OCI-LY1 (cell line): ENCODE measurements at regions not wholly inside any gene's neighbourhood (a gene's known extent, or its start where the extent isn't known, plus 50 kb on each side); places are given as distances from the start of the nearest gene placed in this dataset.
"Not testable (repeated sequence)": the region's sequence is repeated elsewhere in the genome, so short reads cannot be mapped to it uniquely, and the experiment has no call there.

Experiments
- H2AFZ ChIP-seq: fragments of 200-600 bp; sonication (generic), shearing (Covaris generic); 2 replicates; pipeline ENCODE4 v1.6.0; 2014; ENCODE audit warnings: antibody characterized with exemption, mild to moderate bottlenecking, low read length
- H3F3A ChIP-seq: fragments of 200-600 bp; sonication (generic), shearing (Covaris generic); 2 replicates; pipeline ENCODE4 v1.6.0; 2014; ENCODE audit warnings: mild to moderate bottlenecking, antibody characterized with exemption, low read length, moderate library complexity; ENCODE audit not compliant: insufficient read depth
- H3K27ac ChIP-seq: fragments of 200-600 bp; sonication (generic); 2 replicates; pipeline ENCODE4 v1.5.1; 2014; ENCODE audit warnings: low read length, mixed run types, mild to moderate bottlenecking, low read depth; ENCODE audit not compliant: poor library complexity, severe bottlenecking
- H3K27me3 ChIP-seq: fragments of 200-600 bp; sonication (generic); 2 replicates; pipeline ENCODE4 v1.6.0; 2014; ENCODE audit warnings: antibody characterized with exemption, mild to moderate bottlenecking, low read length, moderate library complexity; ENCODE audit not compliant: insufficient read depth
- H3K36me3 ChIP-seq: fragments of 200-600 bp; sonication (generic); 2 replicates; pipeline ENCODE4 v1.6.1; 2014; ENCODE audit warnings: mild to moderate bottlenecking, antibody characterized with exemption, low read length, moderate library complexity, mixed read lengths; ENCODE audit not compliant: insufficient read depth
- H3K4me1 ChIP-seq: fragments of 200-600 bp; sonication (generic); 2 replicates; pipeline ENCODE4 v1.5.1; 2014; ENCODE audit warnings: mild to moderate bottlenecking, low read length, moderate library complexity; ENCODE audit not compliant: insufficient read depth, severe bottlenecking
- H3K4me2 ChIP-seq: fragments of 200-600 bp; sonication (generic), shearing (Covaris generic); 2 replicates; pipeline ENCODE4 v1.6.1; 2014; ENCODE audit warnings: low read length
- H3K4me3 ChIP-seq: fragments of 200-600 bp; sonication (generic); 2 replicates; pipeline ENCODE4 v1.5.1; 2014; ENCODE audit warnings: low read length, low read depth, mild to moderate bottlenecking, mixed read lengths; ENCODE audit not compliant: poor library complexity, severe bottlenecking
- H3K79me2 ChIP-seq: fragments of 200-600 bp; shearing (Covaris generic); 2 replicates; pipeline ENCODE4 v1.6.1; 2016; ENCODE audit warnings: mixed run types, low read length, mixed read lengths; ENCODE audit not compliant: insufficient read depth
- H3K9ac ChIP-seq: fragments of 200-600 bp; sonication (generic), shearing (Covaris generic); 2 replicates; pipeline ENCODE4 v1.6.1; 2014; ENCODE audit warnings: mild to moderate bottlenecking, low read length, mixed read lengths
- H3K9me2 ChIP-seq: fragments of 200-600 bp; sonication (generic), shearing (Covaris generic); 2 replicates; pipeline ENCODE4 v1.6.1; 2014; ENCODE audit warnings: low read depth, mild to moderate bottlenecking, low read length, mixed read lengths
- H3K9me3 ChIP-seq: fragments of 200-600 bp; shearing (Covaris generic); 2 replicates; pipeline ENCODE4 v1.6.1; 2014; ENCODE audit warnings: low read length, mixed read lengths
- H4K20me1 ChIP-seq: fragments of 200-600 bp; sonication (generic), shearing (Covaris generic); 2 replicates; pipeline ENCODE4 v1.6.0; 2016; ENCODE audit warnings: mild to moderate bottlenecking, low read length; ENCODE audit not compliant: insufficient read depth
- EZH2 ChIP-seq: fragments of 200-600 bp; sonication (generic), shearing (Covaris generic); IDR thresholded peaks from 2 replicates; pipeline ENCODE4 v1.8.0; 2017; ENCODE audit warnings: borderline replicate concordance, mixed run types, mild to moderate bottlenecking, antibody characterized with exemption, low read length, moderate library complexity, mixed read lengths
- TF ChIP-seq, protein P1 (sequence below): fragments of 200-600 bp; sonication (generic), shearing (Covaris generic); IDR thresholded peaks from 2 replicates; pipeline ENCODE4 v1.5.1; 2017; ENCODE audit warnings: mild to moderate bottlenecking, antibody characterized with exemption, low read length, moderate library complexity, mixed read lengths

DNA sequence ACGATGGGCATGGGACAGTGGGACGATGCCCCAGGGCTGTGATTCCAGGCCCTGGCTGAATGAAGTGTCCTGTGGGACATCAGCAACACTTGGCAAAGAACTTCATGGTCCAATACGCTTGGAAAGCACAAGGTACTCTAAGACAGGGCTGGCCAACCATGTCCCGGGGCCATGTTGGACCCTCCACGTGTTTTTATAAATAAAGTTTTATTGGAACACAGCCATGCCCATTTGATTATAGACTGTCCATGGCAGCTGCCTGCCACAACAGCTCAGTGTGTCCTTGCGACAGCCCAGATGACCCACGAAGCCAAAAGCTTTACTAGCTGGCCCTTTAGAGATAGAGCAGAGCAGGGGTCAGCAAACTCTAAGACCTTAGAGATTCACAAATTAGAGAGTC is 282.1 kb downstream of the C16orf95 start:
- no peak overlapping the region for H3K9ac ChIP-seq
- H3K27me3 ChIP-seq, result no peaks in the 10 kb centered on the region; the same call in 1 of the 2 replicates
- no peaks in the 10 kb centered on the region for H3K4me1 ChIP-seq
- no peaks in the 10 kb centered on the region for H3F3A ChIP-seq
- H3K4me3 ChIP-seq, result no peak overlapping the region
- no peaks in the 10 kb centered on the region for H4K20me1 ChIP-seq
- H3K27ac ChIP-seq, result no peak overlapping the region
- H3K36me3 ChIP-seq, result no peaks in the 10 kb centered on the region
- no peaks in the 10 kb centered on the region for H3K9me2 ChIP-seq
- H2AFZ ChIP-seq, result no peak overlapping the region
- no peaks in the 10 kb centered on the region for H3K9me3 ChIP-seq
- H3K4me2 ChIP-seq, result no peak overlapping the region
- no peak for TF ChIP-seq EZH2
- TF ChIP-seq, protein P1, sequence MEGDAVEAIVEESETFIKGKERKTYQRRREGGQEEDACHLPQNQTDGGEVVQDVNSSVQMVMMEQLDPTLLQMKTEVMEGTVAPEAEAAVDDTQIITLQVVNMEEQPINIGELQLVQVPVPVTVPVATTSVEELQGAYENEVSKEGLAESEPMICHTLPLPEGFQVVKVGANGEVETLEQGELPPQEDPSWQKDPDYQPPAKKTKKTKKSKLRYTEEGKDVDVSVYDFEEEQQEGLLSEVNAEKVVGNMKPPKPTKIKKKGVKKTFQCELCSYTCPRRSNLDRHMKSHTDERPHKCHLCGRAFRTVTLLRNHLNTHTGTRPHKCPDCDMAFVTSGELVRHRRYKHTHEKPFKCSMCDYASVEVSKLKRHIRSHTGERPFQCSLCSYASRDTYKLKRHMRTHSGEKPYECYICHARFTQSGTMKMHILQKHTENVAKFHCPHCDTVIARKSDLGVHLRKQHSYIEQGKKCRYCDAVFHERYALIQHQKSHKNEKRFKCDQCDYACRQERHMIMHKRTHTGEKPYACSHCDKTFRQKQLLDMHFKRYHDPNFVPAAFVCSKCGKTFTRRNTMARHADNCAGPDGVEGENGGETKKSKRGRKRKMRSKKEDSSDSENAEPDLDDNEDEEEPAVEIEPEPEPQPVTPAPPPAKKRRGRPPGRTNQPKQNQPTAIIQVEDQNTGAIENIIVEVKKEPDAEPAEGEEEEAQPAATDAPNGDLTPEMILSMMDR, result no peak
- H3K79me2 ChIP-seq, result no peaks in the 10 kb centered on the region

DNA sequence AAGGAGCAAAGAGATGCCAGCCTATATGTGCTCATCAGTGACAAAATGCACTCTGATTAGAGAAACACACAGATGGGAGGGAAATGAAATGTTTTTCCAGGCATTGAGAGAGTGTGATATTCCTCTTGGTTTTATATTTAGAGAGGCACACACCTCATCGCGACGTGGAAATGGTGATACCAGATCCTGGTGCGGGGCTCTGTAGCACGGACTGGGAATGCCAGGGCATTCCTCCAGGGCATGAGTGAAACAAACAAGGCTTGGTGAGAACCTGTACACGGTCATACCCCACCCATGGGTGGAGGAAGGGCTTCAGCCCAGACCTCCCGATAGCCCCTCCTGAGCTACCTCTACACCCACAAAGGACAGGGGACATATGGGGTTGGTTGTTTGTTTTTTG is 280.2 kb downstream of the C16orf95 start:
- H3K9ac ChIP-seq, result no peak overlapping the region
- no peaks in the 10 kb centered on the region for H3K4me1 ChIP-seq
- H3K27me3 ChIP-seq, result no peaks in the 10 kb centered on the region; the same call in 1 of the 2 replicates
- H3K79me2 ChIP-seq, result no peaks in the 10 kb centered on the region
- no peak overlapping the region for H3K27ac ChIP-seq
- H3K4me3 ChIP-seq, result no peak overlapping the region
- H3K9me3 ChIP-seq, result no peaks in the 10 kb centered on the region
- H3K36me3 ChIP-seq, result no peaks in the 10 kb centered on the region
- H2AFZ ChIP-seq, result no peak overlapping the region
- H3K4me2 ChIP-seq, result no peak overlapping the region
- H3K9me2 ChIP-seq, result no peaks in the 10 kb centered on the region
- no peaks in the 10 kb centered on the region for H4K20me1 ChIP-seq
- no peaks in the 10 kb centered on the region for H3F3A ChIP-seq
- TF ChIP-seq EZH2, result no peak
- TF ChIP-seq, protein P1, result no peak

DNA sequence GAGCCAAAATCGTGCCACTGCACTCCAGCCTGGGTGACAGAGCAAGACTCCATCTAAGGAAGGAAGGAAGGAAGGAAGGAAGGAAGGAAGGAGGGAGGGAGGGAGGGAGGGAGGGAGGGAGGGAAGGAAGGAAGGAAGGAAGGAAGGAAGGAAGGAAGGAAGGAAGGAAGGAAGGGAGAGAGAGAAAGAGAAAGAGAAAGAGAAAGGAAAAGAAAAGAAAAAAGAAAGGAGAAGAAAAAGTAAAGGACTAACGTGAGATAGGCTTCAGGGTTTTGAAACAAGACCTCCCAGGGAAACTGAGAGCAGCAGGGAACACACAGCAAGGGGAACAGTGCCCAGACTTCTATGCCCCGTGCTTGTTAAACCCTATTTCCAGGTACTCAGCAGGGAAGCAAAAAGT is 278.7 kb downstream of the C16orf95 start:
- not testable (repeated sequence) for H3K4me1 ChIP-seq, H3K79me2 ChIP-seq, H4K20me1 ChIP-seq, H3K27ac ChIP-seq, H3K36me3 ChIP-seq, H3K4me3 ChIP-seq, H3K9me2 ChIP-seq, H3K9me3 ChIP-seq, H3K27me3 ChIP-seq, H3K4me2 ChIP-seq, H2AFZ ChIP-seq, H3F3A ChIP-seq, H3K9ac ChIP-seq
